ENCODE measurements at regions not wholly inside any gene's neighbourhood (a gene's known extent, or its start where the extent isn't known, plus 50 kb on each side); places are given as distances from the start of the nearest gene placed in this dataset.

DNA sequence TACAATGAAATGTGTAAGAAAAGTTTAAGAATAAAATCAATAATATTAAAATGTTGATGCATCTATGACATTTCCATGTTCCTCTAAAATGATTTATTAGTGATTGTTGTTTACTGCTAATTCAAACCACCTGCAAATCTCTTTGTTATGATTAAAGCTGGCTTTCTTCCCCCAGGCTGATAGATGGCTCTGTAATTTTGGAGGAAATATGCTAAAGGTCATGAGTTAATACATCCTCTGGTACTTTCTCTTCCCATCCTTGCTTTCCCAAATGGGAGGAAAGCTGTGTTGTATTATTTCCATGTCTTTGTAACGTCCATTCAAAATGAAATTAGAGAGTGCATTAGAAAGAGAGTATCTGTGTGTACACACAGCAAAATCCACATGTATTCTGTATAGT, 139.5 kb upstream of the TMCO5A start:
- H3K36me3 ChIP-seq (ENCODE audit: control insufficient read depth, insufficient read depth, low read length), result no peaks in the 10 kb centered on the region
- no peak overlapping the region for H3K27ac ChIP-seq (ENCODE audit: insufficient read depth, low read length, poor library complexity, severe bottlenecking)
- no peak overlapping the region for H3K4me3 Mint-ChIP-seq
- DNase-seq (no peak), ATAC-seq (ENCODE audit: low read depth in 2 of 2) (no peak)
- H3K27ac Mint-ChIP-seq, result no peak overlapping the region
- no peaks in the 10 kb centered on the region for H3K9me3 ChIP-seq (ENCODE audit: control insufficient read depth in 2 of 2, low read length in 2 of 2)
- H3K4me1 Mint-ChIP-seq, result no peaks in the 10 kb centered on the region
- H3K27me3 Mint-ChIP-seq, result no peaks in the 10 kb centered on the region
- H3K27me3 ChIP-seq (ENCODE audit: control insufficient read depth, insufficient read depth, low read length), result no peaks in the 10 kb centered on the region
- no peak overlapping the region for H3K4me3 ChIP-seq (ENCODE audit: low read depth, low read length)
- H3K4me1 ChIP-seq (ENCODE audit: control insufficient read depth, insufficient read depth, low read length, poor library complexity, severe bottlenecking), result no peaks in the 10 kb centered on the region
- no peaks in the 10 kb centered on the region for H3K36me3 Mint-ChIP-seq
- peaks cover 0 to 6% (median 1%) of the 10 kb centered on the region in 7 donors for H3K9me3 Mint-ChIP-seq

DNA sequence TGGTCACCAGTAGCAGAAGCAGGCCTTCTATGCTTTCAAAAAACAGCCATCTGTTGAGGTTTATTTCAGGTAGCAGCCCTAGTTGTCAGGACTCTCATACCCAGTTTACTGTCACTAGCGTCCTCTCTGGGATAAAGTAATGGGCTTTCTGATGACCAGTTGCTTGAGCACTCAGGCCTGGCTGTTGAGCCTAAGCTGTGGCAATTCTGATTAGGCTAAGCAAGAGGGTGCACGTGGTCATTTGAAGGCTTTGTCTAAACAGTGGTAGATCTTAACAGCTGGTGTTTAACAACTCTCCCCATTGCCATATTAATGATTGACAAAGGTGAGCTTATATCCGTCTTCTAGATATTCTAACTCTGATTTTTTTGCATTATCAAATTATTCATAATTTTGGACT, 132.9 kb upstream of the TMCO5A start:
- Mint-ChIP-seq H3K9me3 (peaks cover 0 to 6% (median 1%) of the 10 kb centered on the region in 7 donors), H3K4me3 (no peak overlapping the region), H3K36me3 (no peaks in the 10 kb centered on the region), H3K27me3 (peaks cover 8% of the 10 kb centered on the region), H3K27ac (no peak overlapping the region), H3K4me1 (no peaks in the 10 kb centered on the region)
- Histone ChIP-seq H3K4me3 (ENCODE audit: low read depth, low read length) (no peak overlapping the region), H3K36me3 (ENCODE audit: control insufficient read depth, insufficient read depth, low read length) (no peaks in the 10 kb centered on the region), H3K27me3 (ENCODE audit: control insufficient read depth, insufficient read depth, low read length) (no peaks in the 10 kb centered on the region), H3K4me1 (ENCODE audit: control insufficient read depth, insufficient read depth, low read length, poor library complexity, severe bottlenecking) (no peaks in the 10 kb centered on the region), H3K27ac (ENCODE audit: insufficient read depth, low read length, poor library complexity, severe bottlenecking) (no peak overlapping the region), H3K9me3 (ENCODE audit: control insufficient read depth in 2 of 2, low read length in 2 of 2) (no peaks in the 10 kb centered on the region)
- DNase-seq (no peak), ATAC-seq (ENCODE audit: low read depth in 2 of 2) (no peak)

DNA sequence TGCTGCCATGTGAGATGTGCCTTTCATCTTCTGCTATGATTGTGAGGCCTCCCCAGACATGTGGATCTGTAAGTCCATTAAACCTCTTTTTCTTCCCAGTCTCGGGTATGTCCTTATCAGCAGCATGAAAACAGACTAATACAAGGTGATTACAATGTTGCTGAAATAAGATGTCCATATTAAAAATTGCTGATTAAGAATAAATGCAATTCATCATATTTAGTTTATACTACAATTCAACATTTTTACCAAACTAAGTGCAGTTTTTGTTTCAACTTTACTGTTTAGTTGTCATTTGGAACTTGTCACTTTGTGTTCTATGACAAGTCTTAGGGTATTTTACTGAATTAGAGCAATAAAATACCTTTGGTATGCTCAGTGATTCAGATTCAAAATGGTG, 127.6 kb upstream of the TMCO5A start:
- Mint-ChIP-seq H3K4me1 (no peaks in the 10 kb centered on the region), H3K27me3 (peaks cover 13% of the 10 kb centered on the region), H3K9me3 (peaks cover 0 to 4% (median 0%) of the 10 kb centered on the region in 7 donors), H3K36me3 (no peaks in the 10 kb centered on the region), H3K27ac (no peak overlapping the region), H3K4me3 (no peak overlapping the region)
- Histone ChIP-seq H3K4me1 (ENCODE audit: control insufficient read depth, insufficient read depth, low read length, poor library complexity, severe bottlenecking) (no peaks in the 10 kb centered on the region), H3K27me3 (ENCODE audit: control insufficient read depth, insufficient read depth, low read length) (no peaks in the 10 kb centered on the region), H3K27ac (ENCODE audit: insufficient read depth, low read length, poor library complexity, severe bottlenecking) (no peak overlapping the region), H3K36me3 (ENCODE audit: control insufficient read depth, insufficient read depth, low read length) (no peaks in the 10 kb centered on the region), H3K9me3 (ENCODE audit: control insufficient read depth in 2 of 2, low read length in 2 of 2) (no peaks in the 10 kb centered on the region), H3K4me3 (ENCODE audit: low read depth, low read length) (no peak overlapping the region)
- no peak for DNase-seq
- no peak for ATAC-seq (ENCODE audit: low read depth in 2 of 2)

- ATAC-seq (ENCODE audit: low read depth in 2 of 2) (no peak), DNase-seq (no peak)
- Mint-ChIP-seq H3K4me3 (no peak overlapping the region), H3K4me1 (no peaks in the 10 kb centered on the region), H3K36me3 (no peaks in the 10 kb centered on the region), H3K27me3 (peaks cover 13% of the 10 kb centered on the region), H3K9me3 (peaks cover 0 to 4% (median 0%) of the 10 kb centered on the region in 7 donors), H3K27ac (no peak overlapping the region)
- Histone ChIP-seq H3K4me3 (ENCODE audit: low read depth, low read length) (no peak overlapping the region), H3K27me3 (ENCODE audit: control insufficient read depth, insufficient read depth, low read length) (no peaks in the 10 kb centered on the region), H3K36me3 (ENCODE audit: control insufficient read depth, insufficient read depth, low read length) (no peaks in the 10 kb centered on the region), H3K27ac (ENCODE audit: insufficient read depth, low read length, poor library complexity, severe bottlenecking) (no peak overlapping the region), H3K9me3 (ENCODE audit: control insufficient read depth in 2 of 2, low read length in 2 of 2) (no peaks in the 10 kb centered on the region), H3K4me1 (ENCODE audit: control insufficient read depth, insufficient read depth, low read length, poor library complexity, severe bottlenecking) (no peaks in the 10 kb centered on the region)
These were observed 124.1 kb upstream of the TMCO5A start for GRCh38 chr15:37810381-37810780.

GRCh38 chr15:37813306-37813705, 121.1 kb upstream of the TMCO5A start:
- no peaks in the 10 kb centered on the region for H3K27me3 ChIP-seq (ENCODE audit: control insufficient read depth, insufficient read depth, low read length)
- no peaks in the 10 kb centered on the region for H3K4me1 Mint-ChIP-seq
- no peak overlapping the region for H3K27ac ChIP-seq (ENCODE audit: insufficient read depth, low read length, poor library complexity, severe bottlenecking)
- DNase-seq (no peak), ATAC-seq (ENCODE audit: low read depth in 2 of 2) (no peak)
- H3K27ac Mint-ChIP-seq, result no peak overlapping the region
- H3K9me3 ChIP-seq (ENCODE audit: control insufficient read depth in 2 of 2, low read length in 2 of 2), result no peaks in the 10 kb centered on the region
- H3K27me3 Mint-ChIP-seq, result peaks cover 13% of the 10 kb centered on the region
- no peaks in the 10 kb centered on the region for H3K36me3 ChIP-seq (ENCODE audit: control insufficient read depth, insufficient read depth, low read length)
- peaks cover 0 to 4% (median 0%) of the 10 kb centered on the region in 7 donors for H3K9me3 Mint-ChIP-seq
- no peak overlapping the region for H3K4me3 Mint-ChIP-seq
- no peaks in the 10 kb centered on the region for H3K4me1 ChIP-seq (ENCODE audit: control insufficient read depth, insufficient read depth, low read length, poor library complexity, severe bottlenecking)
- H3K36me3 Mint-ChIP-seq, result no peaks in the 10 kb centered on the region
- H3K4me3 ChIP-seq (ENCODE audit: low read depth, low read length), result no peak overlapping the region

DNA sequence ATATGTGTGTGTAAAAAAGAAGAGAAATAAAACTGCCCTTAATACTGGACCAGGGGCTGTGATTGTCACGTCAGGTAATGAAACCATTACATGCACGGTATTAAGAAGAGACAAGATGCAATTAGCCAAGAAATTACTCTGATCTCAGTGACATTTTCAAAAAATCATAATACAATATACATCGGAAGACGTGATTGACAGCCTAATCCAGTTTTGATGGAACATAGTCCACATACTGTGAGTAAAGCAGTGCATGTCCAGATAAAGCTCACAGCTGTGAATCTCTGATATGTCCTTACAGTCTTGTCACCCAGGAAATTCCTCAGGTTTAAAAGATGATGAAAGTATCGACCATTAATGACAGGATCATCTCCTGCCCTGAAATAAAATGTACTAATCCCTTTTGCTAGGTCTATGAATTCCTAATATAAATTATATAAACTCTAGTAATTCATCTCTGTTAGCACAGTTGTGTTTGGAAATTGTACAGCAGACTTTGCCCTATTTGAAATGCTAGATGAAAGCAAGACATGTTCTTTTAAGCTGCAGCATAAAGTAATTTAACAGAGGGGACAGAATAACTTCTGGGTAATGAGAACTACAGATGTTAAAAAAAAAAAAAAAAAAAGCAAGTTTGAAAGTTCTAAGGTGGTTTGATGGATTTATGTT, 119.5 kb upstream of the TMCO5A start:
- DNase-seq, result no peak
- H3K27me3 ChIP-seq (ENCODE audit: control insufficient read depth, insufficient read depth, low read length), result no peaks in the 10 kb centered on the region

GRCh38 chr15:37818152-37818677, 116.2 kb upstream of the TMCO5A start:
- H3K4me3 ChIP-seq (ENCODE audit: low read depth, low read length), result no peak overlapping the region
- H3K36me3 Mint-ChIP-seq, result no peaks in the 10 kb centered on the region
- peaks cover 0 to 4% (median 0%) of the 10 kb centered on the region in 7 donors for H3K9me3 Mint-ChIP-seq
- ATAC-seq (ENCODE audit: low read depth in 2 of 2) (no peak), DNase-seq (no peak)
- no peak overlapping the region for H3K27ac ChIP-seq (ENCODE audit: insufficient read depth, low read length, poor library complexity, severe bottlenecking)
- no peaks in the 10 kb centered on the region for H3K27me3 ChIP-seq (ENCODE audit: control insufficient read depth, insufficient read depth, low read length)
- no peak overlapping the region for H3K27ac Mint-ChIP-seq
- H3K27me3 Mint-ChIP-seq, result peaks cover 7% of the 10 kb centered on the region
- no peak overlapping the region for H3K4me3 Mint-ChIP-seq
- no peaks in the 10 kb centered on the region for H3K9me3 ChIP-seq (ENCODE audit: control insufficient read depth in 2 of 2, low read length in 2 of 2)
- no peaks in the 10 kb centered on the region for H3K36me3 ChIP-seq (ENCODE audit: control insufficient read depth, insufficient read depth, low read length)
- H3K4me1 ChIP-seq (ENCODE audit: control insufficient read depth, insufficient read depth, low read length, poor library complexity, severe bottlenecking), result no peaks in the 10 kb centered on the region
- no peaks in the 10 kb centered on the region for H3K4me1 Mint-ChIP-seq

More for the DNA sequence above, 119.5 kb upstream of the TMCO5A start:
- H3K4me3 ChIP-seq (ENCODE audit: low read depth, low read length), result no peak overlapping the region
- no peaks in the 10 kb centered on the region for H3K9me3 ChIP-seq (ENCODE audit: control insufficient read depth in 2 of 2, low read length in 2 of 2)
- Mint-ChIP-seq H3K27ac (no peak overlapping the region), H3K36me3 (no peaks in the 10 kb centered on the region), H3K9me3 (peaks cover 0 to 4% (median 0%) of the 10 kb centered on the region in 7 donors), H3K27me3 (peaks cover 7% of the 10 kb centered on the region), H3K4me1 (no peaks in the 10 kb centered on the region), H3K4me3 (peak overlapping the region in 1 of 4 donors; percentile 7)
- no peak overlapping the region for H3K27ac ChIP-seq (ENCODE audit: insufficient read depth, low read length, poor library complexity, severe bottlenecking)
- no peak for ATAC-seq (ENCODE audit: low read depth in 2 of 2)
- H3K4me1 ChIP-seq (ENCODE audit: control insufficient read depth, insufficient read depth, low read length, poor library complexity, severe bottlenecking), result no peaks in the 10 kb centered on the region
- no peaks in the 10 kb centered on the region for H3K36me3 ChIP-seq (ENCODE audit: control insufficient read depth, insufficient read depth, low read length)

DNA sequence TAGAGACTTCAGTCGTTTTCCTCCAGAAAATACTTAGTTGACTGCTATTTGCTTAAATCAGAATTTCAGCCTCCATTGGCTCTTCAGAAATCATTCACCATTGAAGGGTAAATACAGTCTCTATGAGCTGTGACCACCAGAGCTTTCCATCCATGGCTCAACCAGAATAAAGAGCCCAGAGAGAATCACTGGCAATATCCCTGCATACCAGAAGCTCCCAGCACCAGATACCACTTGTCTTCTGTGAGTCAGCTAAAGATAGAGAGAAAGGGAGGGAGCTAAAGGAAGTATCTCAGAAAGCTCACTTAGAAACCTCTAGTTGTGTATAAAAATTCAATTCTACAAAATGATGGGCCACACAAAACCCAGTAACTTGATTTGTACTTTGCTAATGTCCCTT, 115.2 kb upstream of the TMCO5A start:
- H3K36me3 ChIP-seq (ENCODE audit: control insufficient read depth, insufficient read depth, low read length), result no peaks in the 10 kb centered on the region
- no peaks in the 10 kb centered on the region for H3K9me3 ChIP-seq (ENCODE audit: control insufficient read depth in 2 of 2, low read length in 2 of 2)
- DNase-seq (no peak), ATAC-seq (ENCODE audit: low read depth in 2 of 2) (no peak)
- H3K27me3 ChIP-seq (ENCODE audit: control insufficient read depth, insufficient read depth, low read length), result no peaks in the 10 kb centered on the region
- no peak overlapping the region for H3K4me3 ChIP-seq (ENCODE audit: low read depth, low read length)
- Mint-ChIP-seq H3K9me3 (peaks cover 0 to 1% (median 0%) of the 10 kb centered on the region in 7 donors), H3K4me1 (no peaks in the 10 kb centered on the region), H3K36me3 (no peaks in the 10 kb centered on the region), H3K27ac (no peak overlapping the region), H3K4me3 (no peak overlapping the region), H3K27me3 (peaks cover 3% of the 10 kb centered on the region)
- no peaks in the 10 kb centered on the region for H3K4me1 ChIP-seq (ENCODE audit: control insufficient read depth, insufficient read depth, low read length, poor library complexity, severe bottlenecking)
- no peak overlapping the region for H3K27ac ChIP-seq (ENCODE audit: insufficient read depth, low read length, poor library complexity, severe bottlenecking)

Data from CD4-positive, CD25-positive, alpha-beta regulatory T cell (primary cell).